Astrocyte of the spinal cord (primary cell): ENCODE measurements at regions not wholly inside any gene's neighbourhood (a gene's known extent, or its start where the extent isn't known, plus 50 kb on each side); places are given as distances from the start of the nearest gene placed in this dataset.

Experiments used
- DNase-seq: peaks from one replicate; pipeline ENCODE4 v3.0.0; 2011; ENCODE audit warnings: low read depth, low spot score
- H3K4me3 ChIP-seq: 2 replicates; pipeline ENCODE4 v1.5.1; 2011; ENCODE audit warnings: low read depth, mild to moderate bottlenecking, low read length, moderate library complexity
- CTCF ChIP-seq: IDR thresholded peaks from 2 replicates; pipeline ENCODE4 v1.5.1; 2012; ENCODE audit warnings: low read depth, mild to moderate bottlenecking, low read length, inconsistent platforms
- in situ Hi-C: cut with HindIII; loops from 2 replicates; pipeline ENCODE4 v1.10.0; 2017; ENCODE audit warnings: low sequenced_read_pairs

- H3K4me3 ChIP-seq = no peak overlapping the region
- in situ Hi-C loops = no loop called here
- no peak for TF ChIP-seq CTCF
- no peak for DNase-seq
These were observed 668.4 kb downstream of the MECOM start for GRCh38 chr3:168995129-168995528.

- H3K4me3 ChIP-seq = no peak overlapping the region
- DNase-seq = no peak
- no peak for TF ChIP-seq CTCF
- in situ Hi-C loops = no loop called here
These were observed 671.7 kb downstream of the MECOM start for GRCh38 chr3:168991803-168992202.

GRCh38 chr3:168990621-168991020, 672.9 kb downstream of the MECOM start:
- H3K4me3 ChIP-seq = no peak overlapping the region
- DNase-seq = no peak
- TF ChIP-seq CTCF = no peak
- in situ Hi-C loops = no loop called here

- TF ChIP-seq CTCF = no peak
- H3K4me3 ChIP-seq = no peak overlapping the region
- in situ Hi-C loops = no loop called here
- DNase-seq = no peak
These were observed 673.4 kb downstream of the MECOM start for GRCh38 chr3:168990134-168990533.

- H3K4me3 ChIP-seq = no peak overlapping the region
- TF ChIP-seq CTCF = no peak
- DNase-seq = peak; percentile 18
- in situ Hi-C loops = no loop called here
These were observed 674.1 kb downstream of the MECOM start for GRCh38 chr3:168989396-168989795.

- no peak for DNase-seq
- in situ Hi-C loops = no loop called here
- H3K4me3 ChIP-seq = no peak overlapping the region
- no peak for TF ChIP-seq CTCF
These were observed 674.7 kb downstream of the MECOM start for GRCh38 chr3:168988853-168989252.

GRCh38 chr3:168984872-168985271, 678.6 kb downstream of the MECOM start:
- TF ChIP-seq CTCF = no peak
- no peak for DNase-seq
- in situ Hi-C loops = no loop called here
- H3K4me3 ChIP-seq = no peak overlapping the region
